Neural progenitor cell (in vitro differentiated cells): ENCODE measurements at regions not wholly inside any gene's neighbourhood (a gene's known extent, or its start where the extent isn't known, plus 50 kb on each side); places are given as distances from the start of the nearest gene placed in this dataset.

Source experiments
- DNase-seq: peaks from one replicate; pipeline ENCODE4 v3.0.0-alpha.2; 2016; ENCODE audit warnings: low spot score
- H2AFZ ChIP-seq: fragments of 200-600 bp; sonication (generic); replicated peaks from 2 replicates; pipeline ENCODE4 v1.6.1; 2016; ENCODE audit warnings: antibody characterized with exemption
- H3F3A ChIP-seq: fragments of 200-600 bp; sonication (generic); 2 replicates; pipeline ENCODE4 v1.6.1; 2016; ENCODE audit warnings: antibody characterized with exemption, low read depth
- H3K27ac ChIP-seq: fragments of 200-600 bp; sonication (generic); 2 replicates; pipeline ENCODE4 v1.5.1; 2016; ENCODE audit warnings: mild to moderate bottlenecking
- H3K27me3 ChIP-seq: fragments of 200-600 bp; sonication (generic); 2 replicates; pipeline ENCODE4 v1.6.1; 2016; ENCODE audit warnings: mild to moderate bottlenecking, moderate library complexity
- H3K36me3 ChIP-seq: fragments of 200-600 bp; sonication (generic); 2 replicates; pipeline ENCODE4 v1.5.1; 2016
- H3K4me1 ChIP-seq: fragments of 200-600 bp; sonication (generic); 2 replicates; pipeline ENCODE4 v1.6.1; 2016; ENCODE audit warnings: mixed run types
- H3K4me2 ChIP-seq: fragments of 200-600 bp; sonication (generic); 2 replicates; pipeline ENCODE4 v1.6.1; 2016
- H3K4me3 ChIP-seq: fragments of 200-600 bp; sonication (generic); 2 replicates; pipeline ENCODE4 v1.5.1; 2016
- H3K79me2 ChIP-seq: fragments of 200-600 bp; sonication (generic); 2 replicates; pipeline ENCODE4 v1.6.1; 2016; ENCODE audit warnings: low read depth
- H3K9ac ChIP-seq: fragments of 200-600 bp; sonication (generic); 2 replicates; pipeline ENCODE4 v1.6.1; 2016
- H3K9me3 ChIP-seq: fragments of 200-600 bp; sonication (generic); 2 replicates; pipeline ENCODE4 v1.5.1; 2016; ENCODE audit warnings: low read depth
- H4K20me1 ChIP-seq: fragments of 200-600 bp; sonication (generic); 2 replicates; pipeline ENCODE4 v1.6.1; 2016; ENCODE audit warnings: low read depth
- H3K27ac Mint-ChIP-seq: 3 replicates; pipeline ENCODE4 v1.8.0; 2021; ENCODE audit warnings: mixed read lengths
- H3K27me3 Mint-ChIP-seq: 2 replicates; pipeline ENCODE4 v1.8.0; 2022; ENCODE audit warnings: low read depth, mild to moderate bottlenecking, inconsistent platforms, moderate library complexity, mixed read lengths; ENCODE audit not compliant: insufficient read depth
- H3K36me3 Mint-ChIP-seq: 3 replicates; pipeline ENCODE4 v1.8.0; 2021; ENCODE audit warnings: mixed read lengths
- H3K4me1 Mint-ChIP-seq: 3 replicates; pipeline ENCODE4 v1.8.0; 2021; ENCODE audit warnings: mixed read lengths
- H3K4me3 Mint-ChIP-seq: 3 replicates; pipeline ENCODE4 v1.8.0; 2021; ENCODE audit warnings: mild to moderate bottlenecking, moderate library complexity, mixed read lengths
- H3K9me3 Mint-ChIP-seq: 3 replicates; pipeline ENCODE4 v1.8.0; 2020; ENCODE audit warnings: mixed read lengths
- CTCF ChIP-seq: fragments of 200-600 bp; sonication (generic); IDR thresholded peaks from 2 replicates; pipeline ENCODE4 v1.5.1; 2017; ENCODE audit warnings: antibody characterized with exemption, mild to moderate bottlenecking
- EZH2 ChIP-seq: fragments of 200-600 bp; sonication (generic); IDR thresholded peaks from 2 replicates; pipeline ENCODE4 v1.6.1; 2017; ENCODE audit warnings: antibody characterized with exemption, mild to moderate bottlenecking, moderate library complexity
- EZH2phosphoT487 ChIP-seq: fragments of 200-600 bp; sonication (generic); IDR thresholded peaks from 2 replicates; pipeline ENCODE4 v1.6.1; 2017; ENCODE audit warnings: antibody characterized with exemption

GRCh38 chr1:10912441-10912840 lies 100.0 kb upstream of the TARDBP start:
- no peaks in the 10 kb centered on the region for H3K9me3 Mint-ChIP-seq
- Histone ChIP-seq H3F3A (peaks cover 27% of the 10 kb centered on the region), H3K4me3 (no peak overlapping the region), H3K4me2 (no peak overlapping the region), H3K9me3 (no peaks in the 10 kb centered on the region), H3K36me3 (no peaks in the 10 kb centered on the region), H3K27me3 (no peaks in the 10 kb centered on the region), H2AFZ (no peak overlapping the region), H3K79me2 (no peaks in the 10 kb centered on the region), H3K27ac (no peak overlapping the region), H4K20me1 (no peaks in the 10 kb centered on the region), H3K4me1 (peaks cover 24% of the 10 kb centered on the region), H3K9ac (no peak overlapping the region)
- H3K4me1 Mint-ChIP-seq: peaks cover 31% of the 10 kb centered on the region
- peaks cover 8% of the 10 kb centered on the region for H3K27me3 Mint-ChIP-seq
- no peak overlapping the region for H3K27ac Mint-ChIP-seq
- no peak for DNase-seq
- H3K4me3 Mint-ChIP-seq: no peak overlapping the region
- TF ChIP-seq EZH2phosphoT487 (no peak), EZH2 (no peak)
- H3K36me3 Mint-ChIP-seq: no peaks in the 10 kb centered on the region

GRCh38 chr1:10914056-10914455 lies 98.4 kb upstream of the TARDBP start:
- Mint-ChIP-seq H3K36me3 (no peaks in the 10 kb centered on the region), H3K27me3 (peaks cover 8% of the 10 kb centered on the region), H3K4me3 (no peak overlapping the region), H3K9me3 (no peaks in the 10 kb centered on the region), H3K4me1 (peaks cover 17% of the 10 kb centered on the region), H3K27ac (no peak overlapping the region)
- TF ChIP-seq CTCF (no peak), EZH2 (no peak)
- Histone ChIP-seq H3K27me3 (no peaks in the 10 kb centered on the region), H3K4me2 (no peak overlapping the region), H3K9me3 (no peaks in the 10 kb centered on the region), H3K79me2 (no peaks in the 10 kb centered on the region), H2AFZ (no peak overlapping the region), H3K4me1 (peaks cover 15% of the 10 kb centered on the region), H3F3A (peaks cover 12% of the 10 kb centered on the region), H3K27ac (no peak overlapping the region), H3K9ac (no peak overlapping the region), H3K36me3 (no peaks in the 10 kb centered on the region), H3K4me3 (no peak overlapping the region), H4K20me1 (no peaks in the 10 kb centered on the region)
- no peak for DNase-seq

GRCh38 chr1:10915594-10915993 lies 96.9 kb upstream of the TARDBP start:
- H3K27ac ChIP-seq: no peak overlapping the region
- Mint-ChIP-seq H3K36me3 (no peaks in the 10 kb centered on the region), H3K4me3 (no peak overlapping the region), H3K4me1 (peaks cover 15% of the 10 kb centered on the region), H3K27me3 (peaks cover 8% of the 10 kb centered on the region), H3K9me3 (no peaks in the 10 kb centered on the region), H3K27ac (no peak overlapping the region)
- no peaks in the 10 kb centered on the region for H3K79me2 ChIP-seq
- H3F3A ChIP-seq: peaks cover 5% of the 10 kb centered on the region
- H4K20me1 ChIP-seq: no peaks in the 10 kb centered on the region
- no peak overlapping the region for H3K9ac ChIP-seq
- no peak overlapping the region for H3K4me2 ChIP-seq
- H3K36me3 ChIP-seq: no peaks in the 10 kb centered on the region
- no peak overlapping the region for H3K4me3 ChIP-seq
- no peak overlapping the region for H2AFZ ChIP-seq
- no peak for DNase-seq
- no peaks in the 10 kb centered on the region for H3K9me3 ChIP-seq
- no peak for TF ChIP-seq CTCF
- TF ChIP-seq EZH2phosphoT487: no peak
- no peak for TF ChIP-seq EZH2
- H3K27me3 ChIP-seq: no peaks in the 10 kb centered on the region
- peaks cover 6% of the 10 kb centered on the region for H3K4me1 ChIP-seq

- Histone ChIP-seq H3K4me1 (no peaks in the 10 kb centered on the region), H3F3A (no peaks in the 10 kb centered on the region), H4K20me1 (no peaks in the 10 kb centered on the region), H2AFZ (no peak overlapping the region), H3K9ac (no peak overlapping the region), H3K79me2 (no peaks in the 10 kb centered on the region), H3K4me2 (no peak overlapping the region), H3K36me3 (no peaks in the 10 kb centered on the region), H3K27me3 (no peaks in the 10 kb centered on the region), H3K27ac (no peak overlapping the region), H3K9me3 (no peaks in the 10 kb centered on the region), H3K4me3 (no peak overlapping the region)
- H3K4me1 Mint-ChIP-seq: peaks cover 8% of the 10 kb centered on the region
- H3K9me3 Mint-ChIP-seq: no peaks in the 10 kb centered on the region
- no peak overlapping the region for H3K27ac Mint-ChIP-seq
- H3K4me3 Mint-ChIP-seq: no peak overlapping the region
- DNase-seq: no peak
- no peaks in the 10 kb centered on the region for H3K36me3 Mint-ChIP-seq
- H3K27me3 Mint-ChIP-seq: peaks cover 6% of the 10 kb centered on the region
- TF ChIP-seq EZH2phosphoT487 (no peak), CTCF (no peak), EZH2 (no peak)
These were observed 96.1 kb upstream of the TARDBP start for GRCh38 chr1:10916311-10916710.
